Astrocyte of the cerebellum (primary cell): ENCODE measurements at regions not wholly inside any gene's neighbourhood (a gene's known extent, or its start where the extent isn't known, plus 50 kb on each side); places are given as distances from the start of the nearest gene placed in this dataset.

ENCODE experiments used
- DNase-seq: peaks from one replicate; pipeline ENCODE4 v3.0.0-alpha.2; 2011; ENCODE audit warnings: low read depth
- H3K4me3 ChIP-seq: 2 replicates; pipeline ENCODE4 v1.5.1; 2011; ENCODE audit warnings: mild to moderate bottlenecking, low read depth, low read length, moderate library complexity
- in situ Hi-C: cut with HindIII; loops from 2 replicates; pipeline ENCODE4 v1.10.0; 2017; ENCODE audit warnings: low sequenced_read_pairs
- TF ChIP-seq, protein P1 (sequence below): IDR thresholded peaks from 2 replicates; pipeline ENCODE4 v1.5.1; 2012; ENCODE audit warnings: low read length, low read depth, moderate library complexity, mild to moderate bottlenecking; ENCODE audit errors: missing control alignments

DNA sequence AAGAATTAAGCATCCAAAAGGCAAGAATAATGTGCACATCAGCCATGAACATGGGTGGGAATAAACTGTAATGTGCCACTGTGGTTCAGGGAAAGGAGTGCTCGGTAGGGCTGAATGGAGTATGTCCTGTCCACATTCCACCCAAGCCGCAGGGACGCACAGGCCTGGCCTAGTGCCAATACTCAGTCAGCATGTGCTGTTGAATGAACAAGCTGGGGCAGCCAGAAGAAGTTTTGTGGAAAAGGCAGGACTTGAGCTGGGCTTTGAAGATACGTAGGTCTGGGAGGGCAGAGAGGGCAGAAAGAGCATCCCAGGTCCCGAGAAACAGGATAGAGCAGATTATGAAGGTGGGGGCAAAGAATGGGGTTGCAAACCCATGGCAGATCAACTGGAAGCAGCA is 60.0 kb upstream of the PLET1 start:
- DNase-seq: peak; percentile 76
- in situ Hi-C loops: no loop called here
- H3K4me3 ChIP-seq: no peak overlapping the region
- TF ChIP-seq, protein P1, sequence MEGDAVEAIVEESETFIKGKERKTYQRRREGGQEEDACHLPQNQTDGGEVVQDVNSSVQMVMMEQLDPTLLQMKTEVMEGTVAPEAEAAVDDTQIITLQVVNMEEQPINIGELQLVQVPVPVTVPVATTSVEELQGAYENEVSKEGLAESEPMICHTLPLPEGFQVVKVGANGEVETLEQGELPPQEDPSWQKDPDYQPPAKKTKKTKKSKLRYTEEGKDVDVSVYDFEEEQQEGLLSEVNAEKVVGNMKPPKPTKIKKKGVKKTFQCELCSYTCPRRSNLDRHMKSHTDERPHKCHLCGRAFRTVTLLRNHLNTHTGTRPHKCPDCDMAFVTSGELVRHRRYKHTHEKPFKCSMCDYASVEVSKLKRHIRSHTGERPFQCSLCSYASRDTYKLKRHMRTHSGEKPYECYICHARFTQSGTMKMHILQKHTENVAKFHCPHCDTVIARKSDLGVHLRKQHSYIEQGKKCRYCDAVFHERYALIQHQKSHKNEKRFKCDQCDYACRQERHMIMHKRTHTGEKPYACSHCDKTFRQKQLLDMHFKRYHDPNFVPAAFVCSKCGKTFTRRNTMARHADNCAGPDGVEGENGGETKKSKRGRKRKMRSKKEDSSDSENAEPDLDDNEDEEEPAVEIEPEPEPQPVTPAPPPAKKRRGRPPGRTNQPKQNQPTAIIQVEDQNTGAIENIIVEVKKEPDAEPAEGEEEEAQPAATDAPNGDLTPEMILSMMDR: no peak

DNA sequence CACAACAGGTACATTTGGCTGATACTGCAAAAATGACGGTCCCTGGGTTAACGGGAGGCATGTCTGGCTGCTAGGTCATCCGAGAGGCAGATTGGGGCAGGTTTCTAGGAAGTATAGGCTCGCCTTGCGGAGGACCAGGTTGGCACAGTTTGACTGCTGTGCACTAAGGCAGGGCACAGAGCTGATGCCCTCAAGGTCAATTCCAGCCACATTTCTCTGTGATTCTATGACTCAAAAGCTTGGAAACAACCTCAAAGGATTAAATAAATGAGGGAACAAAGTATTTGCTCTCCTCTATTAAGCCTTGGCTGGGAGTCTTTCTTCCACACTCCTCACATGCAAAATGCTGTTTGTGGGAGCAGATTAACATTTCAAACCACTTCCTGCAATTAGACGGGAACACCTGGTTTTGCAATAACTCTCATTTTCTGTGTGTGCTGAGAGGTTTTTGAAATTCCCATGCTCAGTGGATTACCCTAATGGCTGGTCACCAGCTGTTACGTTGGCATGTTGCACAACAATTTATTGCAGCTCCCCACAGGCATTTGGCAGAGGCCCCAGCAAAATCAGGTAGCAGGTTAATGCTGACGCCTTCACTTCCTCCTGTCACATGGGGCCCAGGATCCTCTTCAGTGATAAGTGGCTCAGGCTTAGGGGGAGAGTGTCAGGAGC is 61.0 kb upstream of the PLET1 start:
- TF ChIP-seq, protein P1: no peak
- H3K4me3 ChIP-seq: no peak overlapping the region
- DNase-seq: peak; percentile 88
- in situ Hi-C loops: no loop called here

DNA sequence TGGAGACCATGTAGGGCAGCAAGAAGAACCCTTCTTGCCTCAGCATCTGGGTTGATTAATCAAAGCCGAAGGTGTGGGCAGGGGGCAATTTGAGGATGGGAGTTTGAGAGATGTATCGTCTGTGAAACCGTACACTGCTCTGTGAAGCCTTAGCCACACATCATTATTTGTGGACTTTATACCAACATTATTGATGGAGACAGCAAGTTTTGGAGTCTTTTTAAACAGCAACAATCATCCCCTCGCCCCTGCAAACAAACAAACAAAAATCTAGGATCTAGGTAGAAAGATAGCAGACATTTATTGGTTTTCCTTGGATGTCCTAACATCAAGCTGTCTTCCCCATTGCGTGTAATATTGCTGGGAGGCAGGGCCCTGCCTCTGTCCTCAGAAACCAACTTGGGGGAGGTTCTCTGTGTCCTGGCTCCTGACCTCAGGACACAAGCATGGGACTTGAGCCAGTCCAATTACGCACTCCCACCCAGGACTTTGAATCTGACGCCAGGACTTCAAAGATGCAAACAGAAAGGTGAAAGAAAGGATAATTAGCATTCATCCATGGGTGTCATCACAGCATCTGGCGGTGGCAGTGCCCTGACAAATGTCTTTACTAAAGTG is 61.6 kb upstream of the PLET1 start:
- TF ChIP-seq, protein P1: no peak
- H3K4me3 ChIP-seq: no peak overlapping the region
- DNase-seq: no peak
- in situ Hi-C loops: no loop called here

DNA sequence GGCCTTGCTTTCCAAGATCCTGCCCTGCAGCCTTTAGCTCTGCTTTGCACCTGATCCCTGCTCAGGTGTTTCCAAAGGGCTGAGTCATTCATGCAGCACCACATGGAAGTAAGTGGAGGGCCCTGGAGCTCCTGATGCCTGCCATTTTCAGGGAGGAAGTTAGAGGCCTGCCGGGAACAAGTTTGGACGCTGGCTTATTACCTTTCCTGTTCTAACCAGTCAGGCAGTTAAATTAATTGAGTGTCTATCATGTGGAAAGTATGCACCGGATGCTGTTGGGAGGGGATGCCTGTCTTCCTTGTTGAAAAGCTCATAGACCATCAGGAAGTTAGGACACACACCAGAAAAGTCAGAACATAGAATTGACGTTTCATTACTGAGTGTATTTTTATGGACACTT is 73.7 kb upstream of the PLET1 start:
- in situ Hi-C loops: no loop called here
- TF ChIP-seq, protein P1: no peak
- H3K4me3 ChIP-seq: no peak overlapping the region
- DNase-seq: no peak

DNA sequence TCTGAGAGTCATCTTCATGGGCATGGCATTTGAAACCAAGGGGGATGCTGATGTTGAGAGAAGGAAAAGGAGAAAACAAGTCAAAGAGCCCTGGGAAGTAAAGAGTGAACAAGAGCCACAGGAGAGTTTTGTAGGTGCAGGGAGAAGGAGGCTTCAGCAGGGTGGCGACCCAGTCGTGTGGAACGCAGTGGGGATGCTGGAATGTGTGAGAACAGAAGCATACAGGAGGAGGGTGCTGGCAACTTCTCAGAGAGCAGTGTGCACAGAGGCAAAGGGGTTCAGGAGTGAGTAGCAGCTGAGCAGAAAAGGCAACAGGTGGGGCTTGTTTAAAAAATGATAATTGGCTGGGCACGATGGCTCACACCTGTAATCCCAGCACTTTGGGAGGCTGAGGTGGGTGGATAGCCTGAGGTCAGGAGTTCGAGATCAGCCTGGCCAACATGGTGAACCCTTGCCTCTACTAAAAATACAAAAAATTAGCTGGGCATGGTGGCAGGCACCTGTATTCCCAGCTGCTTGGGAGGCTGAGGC is 75.8 kb upstream of the PLET1 start:
- H3K4me3 ChIP-seq: no peak overlapping the region
- no peak for DNase-seq
- TF ChIP-seq, protein P1: no peak
- in situ Hi-C loops: no loop called here

DNA sequence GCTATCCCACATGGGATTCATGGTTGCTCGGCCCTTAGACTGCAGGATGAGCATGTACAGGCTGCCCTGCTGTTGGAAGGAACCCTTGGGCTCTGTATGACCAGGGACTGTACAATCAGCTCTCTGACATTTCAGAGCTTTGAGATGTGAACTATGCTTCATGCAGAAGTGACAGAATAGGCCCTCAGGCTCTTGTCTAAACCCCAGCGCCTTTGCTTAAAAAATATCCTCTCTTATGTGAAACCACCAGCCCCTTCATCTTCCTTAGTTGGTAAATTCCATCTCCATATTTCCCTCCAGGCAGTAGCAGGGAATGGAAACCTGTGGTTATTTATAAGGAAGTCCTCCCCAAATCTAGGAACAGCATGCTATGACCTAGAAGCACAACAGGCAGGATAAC is 78.9 kb upstream of the PLET1 start:
- TF ChIP-seq, protein P1: no peak
- no peak overlapping the region for H3K4me3 ChIP-seq
- DNase-seq: no peak
- in situ Hi-C loops: no loop called here
